ENCODE measurements at regions not wholly inside any gene's neighbourhood (a gene's known extent, or its start where the extent isn't known, plus 50 kb on each side); places are given as distances from the start of the nearest gene placed in this dataset.

DNA sequence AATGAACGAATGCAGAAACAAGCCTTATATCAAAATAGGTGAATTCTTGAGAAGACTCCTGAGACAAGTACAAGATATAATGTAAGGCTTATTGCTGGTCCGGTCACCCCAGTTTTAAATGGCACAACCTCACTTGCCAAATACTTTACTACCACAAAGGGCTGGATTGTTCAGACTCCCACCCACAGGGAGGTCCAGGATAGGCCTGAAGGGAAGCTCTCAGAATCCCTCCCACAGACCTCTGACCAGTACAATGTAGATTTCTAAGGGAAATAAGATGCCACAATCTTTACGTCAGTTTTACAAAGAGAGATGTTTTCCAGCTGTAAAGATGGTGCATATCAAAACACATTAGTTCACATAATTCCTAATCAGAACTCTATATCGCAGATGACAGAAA, 577.7 kb upstream of the ADAMTS9 start:
- TF ChIP-seq CTCF (IDR thresholded peaks at IDR 0.05 in 2 of 3, conservative IDR thresholded peaks at IDR 0.05 in 1 of 3; ENCODE audit: control insufficient read depth in 2 of 3, extremely low read depth in 1 of 3, insufficient read depth in 1 of 3, low read depth in 3 of 3, low read length in 3 of 3) (no peak), RELA (IDR thresholded peaks at IDR 0.05; ENCODE audit: borderline replicate concordance, partially characterized antibody) (no peak), POLR2A (IDR thresholded peaks at IDR 0.05; ENCODE audit: low read depth, low read length) (no peak), GABPA (IDR thresholded peaks at IDR 0.05; ENCODE audit: low read depth) (no peak), POLR2AphosphoS2 (IDR thresholded peaks at IDR 0.05; ENCODE audit: low read depth, low read length) (no peak), EGR1 (IDR thresholded peaks at IDR 0.05; ENCODE audit: borderline replicate concordance in 1 of 2, low read depth in 2 of 2, low read length in 2 of 2) (no peak), LARP7 (IDR thresholded peaks at IDR 0.05) (no peak), RFX5 (IDR thresholded peaks at IDR 0.05; ENCODE audit: low read depth, low read length) (no peak)
- TF ChIP-seq, protein P1, sequence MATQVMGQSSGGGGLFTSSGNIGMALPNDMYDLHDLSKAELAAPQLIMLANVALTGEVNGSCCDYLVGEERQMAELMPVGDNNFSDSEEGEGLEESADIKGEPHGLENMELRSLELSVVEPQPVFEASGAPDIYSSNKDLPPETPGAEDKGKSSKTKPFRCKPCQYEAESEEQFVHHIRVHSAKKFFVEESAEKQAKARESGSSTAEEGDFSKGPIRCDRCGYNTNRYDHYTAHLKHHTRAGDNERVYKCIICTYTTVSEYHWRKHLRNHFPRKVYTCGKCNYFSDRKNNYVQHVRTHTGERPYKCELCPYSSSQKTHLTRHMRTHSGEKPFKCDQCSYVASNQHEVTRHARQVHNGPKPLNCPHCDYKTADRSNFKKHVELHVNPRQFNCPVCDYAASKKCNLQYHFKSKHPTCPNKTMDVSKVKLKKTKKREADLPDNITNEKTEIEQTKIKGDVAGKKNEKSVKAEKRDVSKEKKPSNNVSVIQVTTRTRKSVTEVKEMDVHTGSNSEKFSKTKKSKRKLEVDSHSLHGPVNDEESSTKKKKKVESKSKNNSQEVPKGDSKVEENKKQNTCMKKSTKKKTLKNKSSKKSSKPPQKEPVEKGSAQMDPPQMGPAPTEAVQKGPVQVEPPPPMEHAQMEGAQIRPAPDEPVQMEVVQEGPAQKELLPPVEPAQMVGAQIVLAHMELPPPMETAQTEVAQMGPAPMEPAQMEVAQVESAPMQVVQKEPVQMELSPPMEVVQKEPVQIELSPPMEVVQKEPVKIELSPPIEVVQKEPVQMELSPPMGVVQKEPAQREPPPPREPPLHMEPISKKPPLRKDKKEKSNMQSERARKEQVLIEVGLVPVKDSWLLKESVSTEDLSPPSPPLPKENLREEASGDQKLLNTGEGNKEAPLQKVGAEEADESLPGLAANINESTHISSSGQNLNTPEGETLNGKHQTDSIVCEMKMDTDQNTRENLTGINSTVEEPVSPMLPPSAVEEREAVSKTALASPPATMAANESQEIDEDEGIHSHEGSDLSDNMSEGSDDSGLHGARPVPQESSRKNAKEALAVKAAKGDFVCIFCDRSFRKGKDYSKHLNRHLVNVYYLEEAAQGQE (IDR thresholded peaks at IDR 0.05; ENCODE audit: low read depth, low read length), result no peak
- TF ChIP-seq, protein P2, sequence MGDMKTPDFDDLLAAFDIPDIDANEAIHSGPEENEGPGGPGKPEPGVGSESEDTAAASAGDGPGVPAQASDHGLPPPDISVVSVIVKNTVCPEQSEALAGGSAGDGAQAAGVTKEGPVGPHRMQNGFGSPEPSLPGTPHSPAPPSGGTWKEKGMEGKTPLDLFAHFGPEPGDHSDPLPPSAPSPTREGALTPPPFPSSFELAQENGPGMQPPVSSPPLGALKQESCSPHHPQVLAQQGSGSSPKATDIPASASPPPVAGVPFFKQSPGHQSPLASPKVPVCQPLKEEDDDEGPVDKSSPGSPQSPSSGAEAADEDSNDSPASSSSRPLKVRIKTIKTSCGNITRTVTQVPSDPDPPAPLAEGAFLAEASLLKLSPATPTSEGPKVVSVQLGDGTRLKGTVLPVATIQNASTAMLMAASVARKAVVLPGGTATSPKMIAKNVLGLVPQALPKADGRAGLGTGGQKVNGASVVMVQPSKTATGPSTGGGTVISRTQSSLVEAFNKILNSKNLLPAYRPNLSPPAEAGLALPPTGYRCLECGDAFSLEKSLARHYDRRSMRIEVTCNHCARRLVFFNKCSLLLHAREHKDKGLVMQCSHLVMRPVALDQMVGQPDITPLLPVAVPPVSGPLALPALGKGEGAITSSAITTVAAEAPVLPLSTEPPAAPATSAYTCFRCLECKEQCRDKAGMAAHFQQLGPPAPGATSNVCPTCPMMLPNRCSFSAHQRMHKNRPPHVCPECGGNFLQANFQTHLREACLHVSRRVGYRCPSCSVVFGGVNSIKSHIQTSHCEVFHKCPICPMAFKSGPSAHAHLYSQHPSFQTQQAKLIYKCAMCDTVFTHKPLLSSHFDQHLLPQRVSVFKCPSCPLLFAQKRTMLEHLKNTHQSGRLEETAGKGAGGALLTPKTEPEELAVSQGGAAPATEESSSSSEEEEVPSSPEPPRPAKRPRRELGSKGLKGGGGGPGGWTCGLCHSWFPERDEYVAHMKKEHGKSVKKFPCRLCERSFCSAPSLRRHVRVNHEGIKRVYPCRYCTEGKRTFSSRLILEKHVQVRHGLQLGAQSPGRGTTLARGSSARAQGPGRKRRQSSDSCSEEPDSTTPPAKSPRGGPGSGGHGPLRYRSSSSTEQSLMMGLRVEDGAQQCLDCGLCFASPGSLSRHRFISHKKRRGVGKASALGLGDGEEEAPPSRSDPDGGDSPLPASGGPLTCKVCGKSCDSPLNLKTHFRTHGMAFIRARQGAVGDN (IDR thresholded peaks at IDR 0.05), result no peak
- TF ChIP-seq, protein P3, sequence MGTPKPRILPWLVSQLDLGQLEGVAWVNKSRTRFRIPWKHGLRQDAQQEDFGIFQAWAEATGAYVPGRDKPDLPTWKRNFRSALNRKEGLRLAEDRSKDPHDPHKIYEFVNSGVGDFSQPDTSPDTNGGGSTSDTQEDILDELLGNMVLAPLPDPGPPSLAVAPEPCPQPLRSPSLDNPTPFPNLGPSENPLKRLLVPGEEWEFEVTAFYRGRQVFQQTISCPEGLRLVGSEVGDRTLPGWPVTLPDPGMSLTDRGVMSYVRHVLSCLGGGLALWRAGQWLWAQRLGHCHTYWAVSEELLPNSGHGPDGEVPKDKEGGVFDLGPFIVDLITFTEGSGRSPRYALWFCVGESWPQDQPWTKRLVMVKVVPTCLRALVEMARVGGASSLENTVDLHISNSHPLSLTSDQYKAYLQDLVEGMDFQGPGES (IDR thresholded peaks at IDR 0.05), result no peak

All from GM12878 (cell line).